ENCODE measurements at regions not wholly inside any gene's neighbourhood (a gene's known extent, or its start where the extent isn't known, plus 50 kb on each side); places are given as distances from the start of the nearest gene placed in this dataset.

DNA sequence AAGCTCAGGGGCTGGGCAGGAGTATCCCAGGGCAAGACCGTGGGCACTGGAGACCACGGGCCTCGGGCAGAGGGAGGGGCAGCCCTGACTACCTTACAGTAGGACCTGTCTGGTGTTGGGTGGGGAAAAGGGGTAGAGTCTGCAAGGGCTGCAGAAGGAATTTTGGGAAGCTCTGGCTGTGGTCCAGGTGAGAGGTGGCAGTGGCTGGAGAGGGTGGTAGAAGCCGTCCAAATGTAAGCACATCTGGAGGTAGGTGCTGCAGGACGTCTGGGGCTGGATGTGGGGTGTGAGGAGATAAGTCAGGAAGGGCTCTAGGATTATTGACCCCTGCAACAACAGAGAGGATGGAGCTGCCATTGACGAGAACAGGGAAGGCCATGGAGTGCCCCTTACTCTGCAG is 486.7 kb downstream of the EIPR1 start:
- DNase-seq = no peak

DNA sequence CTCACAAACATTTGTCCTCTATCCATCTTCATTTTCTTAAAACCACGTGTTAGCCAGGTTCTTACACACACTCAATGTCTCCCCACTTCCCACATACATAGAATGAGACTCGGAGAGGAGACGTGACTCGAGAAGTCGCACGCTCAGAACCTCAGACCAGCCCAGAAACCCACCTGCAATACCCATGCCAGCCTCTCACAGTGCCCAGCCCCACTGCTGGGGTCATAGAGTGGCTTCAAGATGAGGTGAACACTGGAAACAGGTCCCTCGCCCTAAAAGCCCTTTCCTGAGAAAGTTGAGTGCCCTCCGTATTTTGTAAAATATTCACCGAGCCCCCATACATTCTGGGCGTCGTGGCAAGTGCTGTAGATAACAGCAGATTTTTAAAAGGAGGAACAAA is 487.4 kb downstream of the EIPR1 start:
- DNase-seq = no peak

GRCh38 chr2:2889646-2890045 is 488.0 kb downstream of the EIPR1 start:
- no peak for DNase-seq

GRCh38 chr2:2889141-2889540 is 488.5 kb downstream of the EIPR1 start:
- no peak for DNase-seq

- DNase-seq = no peak
Observed at GRCh38 chr2:2887772-2888387, 489.7 kb downstream of the EIPR1 start.

GRCh38 chr2:2886922-2887321 is 490.7 kb downstream of the EIPR1 start:
- DNase-seq = no peak

GRCh38 chr2:2881499-2881898 is 496.1 kb downstream of the EIPR1 start:
- DNase-seq = no peak

GRCh38 chr2:2880938-2881337 is 496.7 kb downstream of the EIPR1 start:
- DNase-seq = no peak

DNA sequence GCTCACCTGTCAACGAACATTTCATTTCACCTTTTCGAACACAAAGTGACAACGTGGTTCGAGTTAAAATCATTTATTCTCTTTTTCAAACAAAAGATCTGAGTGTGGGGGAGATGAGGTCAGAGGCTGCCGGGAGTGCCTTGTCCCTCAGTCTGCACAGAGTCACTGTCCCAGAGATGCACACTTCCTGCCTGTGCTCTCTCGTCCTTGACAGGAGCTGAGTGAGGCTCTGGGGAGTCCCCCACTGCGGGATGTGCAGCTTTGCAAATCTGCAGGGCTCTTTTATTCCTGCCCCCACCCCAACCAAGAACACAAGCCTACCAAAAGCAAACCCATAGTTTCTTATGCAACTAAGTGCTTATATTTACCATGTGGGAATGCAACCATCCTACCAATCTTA is 497.8 kb downstream of the EIPR1 start:
- DNase-seq = no peak

GRCh38 chr2:2879071-2879470 is 498.5 kb downstream of the EIPR1 start:
- no peak for DNase-seq

DNA sequence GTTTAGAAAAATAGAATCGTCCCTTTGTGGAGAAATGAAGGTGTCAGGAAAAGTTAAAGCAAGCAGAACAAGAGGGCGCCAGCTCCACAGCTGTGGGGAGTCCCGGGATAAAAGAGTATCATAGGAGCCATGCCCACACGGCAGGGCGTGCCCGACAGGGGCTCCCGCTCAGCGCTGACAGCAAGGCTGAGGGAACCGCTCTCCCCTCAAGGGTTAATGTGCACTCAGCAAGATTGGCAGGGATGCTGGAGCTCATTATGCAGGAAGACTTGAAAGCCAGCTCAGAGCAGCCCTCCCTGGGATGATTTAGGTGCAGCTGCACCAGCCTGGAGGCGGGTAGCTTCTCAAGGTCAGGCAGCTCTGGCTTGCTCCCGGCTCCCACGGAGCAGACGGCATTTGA is 500.2 kb downstream of the EIPR1 start:
- DNase-seq = no peak

DNA sequence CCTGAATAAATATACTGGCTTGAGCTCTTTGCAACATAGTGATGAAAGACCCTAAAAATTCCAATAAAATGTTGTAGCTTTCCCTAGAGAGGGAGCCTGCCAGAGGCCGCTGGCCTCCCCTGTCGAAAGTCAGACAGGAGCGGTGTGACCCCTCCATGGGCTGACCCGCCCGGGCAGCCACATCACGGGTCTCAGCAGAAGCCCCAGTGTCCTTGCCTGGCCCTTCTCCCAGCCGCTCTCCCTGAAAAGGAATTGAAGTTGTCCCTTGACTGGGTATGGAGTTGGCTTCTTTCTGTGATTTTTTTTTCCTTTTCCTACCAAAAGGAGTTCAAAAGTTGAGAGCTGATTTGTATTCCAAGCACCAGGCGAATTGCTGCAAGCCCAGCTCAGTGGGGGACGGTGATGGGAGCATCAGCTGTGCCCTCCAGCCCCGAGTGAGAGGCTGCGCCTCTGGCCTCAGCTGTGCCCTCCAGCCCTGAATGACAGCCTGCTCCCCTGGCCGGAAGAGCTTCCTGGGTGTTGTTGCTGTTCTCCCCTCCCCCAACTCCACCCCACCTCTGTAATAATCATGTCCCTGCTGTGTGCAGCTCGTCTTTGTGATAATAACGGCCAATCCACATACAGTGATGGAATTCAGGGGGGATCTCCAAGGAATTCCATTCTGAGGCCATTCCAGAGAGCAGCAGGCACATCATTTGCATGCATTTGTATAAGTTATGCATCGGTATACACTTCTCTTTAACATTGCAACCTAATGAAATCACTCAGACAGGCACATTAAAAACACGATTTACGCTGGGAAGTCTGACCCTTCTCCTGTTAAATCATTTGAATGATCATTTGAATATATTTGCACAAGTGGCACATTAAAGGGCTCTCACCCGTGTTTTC is 501.0 kb downstream of the EIPR1 start:
- no peak for DNase-seq

GRCh38 chr2:2875831-2876230 is 501.8 kb downstream of the EIPR1 start:
- no peak for DNase-seq

DNA sequence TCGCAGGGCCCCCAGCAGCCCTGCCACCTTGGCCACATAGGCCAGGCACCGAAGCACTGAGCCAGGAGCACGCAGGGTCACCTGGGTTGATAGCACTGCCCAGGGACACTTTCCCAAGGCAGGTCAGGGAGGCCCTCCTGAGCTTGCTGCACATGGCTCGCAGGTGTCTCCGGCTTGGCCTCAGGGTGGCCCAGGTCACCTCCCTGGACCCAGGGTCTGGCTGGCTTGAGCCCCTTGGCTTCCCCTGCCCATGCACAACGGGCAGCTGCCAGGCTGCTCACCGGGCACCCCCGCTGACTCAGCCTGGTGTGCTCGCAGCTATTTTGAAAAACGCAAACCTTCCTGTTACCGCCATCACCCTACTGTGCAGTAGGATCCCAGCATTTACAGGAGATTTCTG is 502.3 kb downstream of the EIPR1 start:
- DNase-seq = no peak

DNA sequence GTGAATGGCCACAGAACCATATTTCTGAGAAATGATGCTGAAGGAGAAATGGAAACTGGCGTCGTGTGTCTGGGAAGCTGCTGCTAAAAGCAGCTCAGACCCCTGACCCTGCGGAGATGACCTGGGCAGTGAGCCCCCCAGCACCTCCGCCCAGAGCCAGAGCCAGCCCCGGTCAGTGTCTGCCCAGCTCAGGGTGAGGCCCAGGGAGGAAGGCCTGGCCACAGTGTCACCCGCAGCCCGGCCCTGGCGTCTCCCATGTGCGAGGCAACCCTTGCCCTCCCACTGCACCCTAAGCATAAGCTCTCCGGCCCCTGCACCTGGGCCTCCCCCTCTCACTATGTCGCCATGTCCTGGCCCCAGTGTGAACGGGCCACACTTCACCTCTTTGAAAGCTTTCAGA is 502.8 kb downstream of the EIPR1 start:
- no peak for DNase-seq

- DNase-seq = no peak
Observed at GRCh38 chr2:2874341-2874740, 503.3 kb downstream of the EIPR1 start.

DNA sequence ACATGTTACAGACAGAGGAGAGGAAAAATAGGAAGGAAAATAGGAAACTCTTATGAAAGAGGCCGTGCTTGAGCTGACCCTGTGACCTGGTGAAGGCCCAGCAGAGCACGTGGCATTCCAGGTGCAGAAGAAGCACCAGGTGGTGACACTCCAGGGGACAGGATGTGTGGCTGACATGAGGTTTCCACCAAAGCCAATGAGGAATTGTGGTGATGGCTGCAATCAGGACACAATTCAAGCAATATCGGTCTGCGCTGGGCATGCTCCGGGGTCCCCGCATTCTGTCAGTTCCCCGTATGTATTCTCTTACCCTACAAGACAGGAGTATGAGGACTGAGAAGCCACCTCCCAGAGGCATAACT is 504.2 kb downstream of the EIPR1 start:
- DNase-seq = no peak

DNA sequence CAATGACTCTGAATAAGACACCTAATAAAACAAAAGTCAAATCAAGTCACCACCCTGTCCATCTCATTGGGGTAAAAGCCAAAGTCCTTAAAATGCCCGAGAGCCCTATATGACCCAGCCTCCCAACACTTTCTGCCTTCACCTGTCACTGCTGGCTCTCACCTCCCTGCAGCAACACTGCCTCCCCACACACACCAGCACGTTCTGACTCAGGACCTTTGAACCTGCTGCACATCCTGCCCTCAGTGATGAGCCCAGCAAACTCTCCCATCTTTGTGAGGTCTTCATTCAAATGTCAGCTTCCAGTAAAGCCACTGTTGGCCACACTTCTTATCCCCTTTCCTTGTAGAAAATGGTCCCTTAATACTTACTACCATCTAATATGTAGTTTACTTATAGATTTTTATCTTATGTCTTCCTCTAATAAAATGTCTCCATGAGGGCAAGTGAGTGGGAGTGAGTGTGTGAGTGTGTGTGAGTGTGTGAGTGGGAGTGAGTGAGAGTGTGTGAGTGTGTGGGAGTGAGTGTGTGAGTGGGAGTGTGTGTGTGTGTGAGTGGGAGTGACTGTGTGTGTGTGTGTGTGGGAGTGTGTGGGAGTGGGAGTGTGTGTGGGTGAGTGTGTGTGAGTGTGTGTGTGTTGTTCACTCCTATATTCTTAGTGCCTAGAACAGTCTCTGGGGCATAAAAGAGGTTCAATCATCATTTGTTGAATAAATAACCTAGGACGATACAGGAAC is 504.7 kb downstream of the EIPR1 start:
- no peak for DNase-seq

GRCh38 chr2:2872309-2872617 is 505.4 kb downstream of the EIPR1 start:
- DNase-seq = no peak

DNA sequence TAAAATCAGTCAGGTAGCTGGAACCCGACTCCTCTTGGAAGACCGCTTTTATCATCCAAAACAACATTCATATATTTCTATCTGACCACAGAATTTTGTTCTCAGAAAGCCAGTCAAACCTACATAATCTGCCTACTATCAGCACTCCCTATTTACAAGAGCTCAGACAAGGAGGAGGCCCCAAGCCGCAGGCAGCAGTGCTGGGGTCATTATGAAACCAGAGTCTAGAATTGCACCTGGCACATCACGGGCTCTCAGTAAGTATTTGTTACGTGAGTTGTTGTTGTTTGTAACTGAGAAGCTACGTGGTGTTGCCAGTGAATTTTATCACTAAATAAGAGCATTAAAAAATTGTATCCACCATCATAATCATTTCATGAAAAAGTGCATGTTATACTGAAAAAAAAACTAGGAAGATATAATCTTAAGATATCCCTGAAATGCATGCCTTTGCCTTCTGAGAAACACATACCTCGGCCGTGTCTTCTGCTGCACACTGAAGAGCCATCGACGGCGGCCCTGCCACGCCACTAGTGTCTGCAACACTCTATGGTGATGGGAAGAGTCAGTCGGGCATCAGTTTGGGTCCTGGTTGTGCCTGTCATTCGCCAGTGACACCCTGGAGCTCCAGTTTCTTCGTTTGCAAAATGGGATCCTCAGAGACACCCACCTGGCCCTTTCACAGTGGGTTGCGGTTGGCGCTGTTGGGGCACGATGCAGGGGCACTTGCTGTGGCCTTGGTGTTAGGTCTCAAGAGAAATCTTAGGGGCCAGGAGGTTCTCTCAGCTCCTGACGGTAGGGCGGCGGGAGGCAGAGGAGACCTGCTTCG is 505.9 kb downstream of the EIPR1 start:
- DNase-seq = no peak

GRCh38 chr2:2870106-2870505 is 507.5 kb downstream of the EIPR1 start:
- DNase-seq = no peak

DNA sequence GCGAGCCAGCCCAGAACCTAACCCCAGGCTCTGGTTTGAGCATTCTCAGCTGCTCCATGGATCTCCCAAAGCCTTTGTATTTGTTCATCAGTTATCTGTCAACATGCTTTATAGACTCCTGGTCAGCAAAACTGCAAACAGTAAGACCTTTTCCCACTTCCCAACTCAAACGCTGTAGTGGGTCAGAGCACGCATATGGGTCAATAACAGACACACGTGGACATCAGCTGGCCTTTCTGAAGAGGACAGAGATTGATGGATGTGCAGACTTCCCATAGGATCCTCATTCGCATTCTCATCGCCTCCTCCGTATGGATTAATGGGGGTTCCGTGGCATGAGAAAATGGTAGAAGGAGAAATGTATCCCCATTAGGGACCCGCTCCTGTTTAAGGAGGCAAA is 508.1 kb downstream of the EIPR1 start:
- no peak for DNase-seq

- no peak for DNase-seq
Observed at GRCh38 chr2:2868085-2868484, 509.5 kb downstream of the EIPR1 start.

All from NCI-H226 (cell line).